ENCODE measurements at regions not wholly inside any gene's neighbourhood (a gene's known extent, or its start where the extent isn't known, plus 50 kb on each side); places are given as distances from the start of the nearest gene placed in this dataset.

DNA sequence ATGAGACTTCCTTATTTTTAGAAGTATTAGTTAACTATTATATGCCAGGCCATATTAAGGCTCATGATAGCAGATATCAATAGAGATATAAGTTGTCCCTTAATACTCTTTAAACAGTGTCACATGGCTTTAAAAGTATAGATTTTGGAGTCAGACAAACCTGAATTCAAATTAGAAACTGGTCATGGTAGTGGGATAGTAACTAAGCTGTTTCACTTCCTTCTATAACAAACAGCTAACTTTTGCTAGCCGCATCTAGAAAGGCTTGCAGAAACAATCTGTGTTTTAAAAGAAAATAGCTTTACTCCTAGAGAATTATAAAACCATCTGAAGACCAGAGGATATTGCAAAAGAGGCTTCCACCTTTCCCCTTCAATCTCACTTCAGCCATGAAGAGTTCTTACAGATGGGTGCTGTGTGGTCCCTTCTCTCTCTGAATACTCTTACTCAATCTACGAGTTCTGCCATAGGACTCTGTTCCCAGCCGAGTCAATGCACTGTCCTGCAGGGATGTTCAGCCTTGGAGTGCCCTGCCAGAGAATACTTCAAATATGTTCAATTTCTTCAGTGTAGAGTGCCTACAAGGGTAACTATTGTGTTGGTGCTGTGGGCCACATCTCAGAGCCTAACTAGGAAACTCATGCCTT is 810.2 kb downstream of the EFNA5 start:
- TF ChIP-seq, protein P1, sequence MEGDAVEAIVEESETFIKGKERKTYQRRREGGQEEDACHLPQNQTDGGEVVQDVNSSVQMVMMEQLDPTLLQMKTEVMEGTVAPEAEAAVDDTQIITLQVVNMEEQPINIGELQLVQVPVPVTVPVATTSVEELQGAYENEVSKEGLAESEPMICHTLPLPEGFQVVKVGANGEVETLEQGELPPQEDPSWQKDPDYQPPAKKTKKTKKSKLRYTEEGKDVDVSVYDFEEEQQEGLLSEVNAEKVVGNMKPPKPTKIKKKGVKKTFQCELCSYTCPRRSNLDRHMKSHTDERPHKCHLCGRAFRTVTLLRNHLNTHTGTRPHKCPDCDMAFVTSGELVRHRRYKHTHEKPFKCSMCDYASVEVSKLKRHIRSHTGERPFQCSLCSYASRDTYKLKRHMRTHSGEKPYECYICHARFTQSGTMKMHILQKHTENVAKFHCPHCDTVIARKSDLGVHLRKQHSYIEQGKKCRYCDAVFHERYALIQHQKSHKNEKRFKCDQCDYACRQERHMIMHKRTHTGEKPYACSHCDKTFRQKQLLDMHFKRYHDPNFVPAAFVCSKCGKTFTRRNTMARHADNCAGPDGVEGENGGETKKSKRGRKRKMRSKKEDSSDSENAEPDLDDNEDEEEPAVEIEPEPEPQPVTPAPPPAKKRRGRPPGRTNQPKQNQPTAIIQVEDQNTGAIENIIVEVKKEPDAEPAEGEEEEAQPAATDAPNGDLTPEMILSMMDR (IDR thresholded peaks at IDR 0.05), result no peak
- TF ChIP-seq POLR2AphosphoS5 (IDR thresholded peaks at IDR 0.05), result no peak

All from stomach (tissue), 4 donors.